D341Med (cell line): ENCODE measurements at regions not wholly inside any gene's neighbourhood (a gene's known extent, or its start where the extent isn't known, plus 50 kb on each side); places are given as distances from the start of the nearest gene placed in this dataset.
A peak's percentile ranks its signal among the peaks of the same experiment; 100 is the strongest.
"Not testable (repeated sequence)": the region's sequence is repeated elsewhere in the genome, so short reads cannot be mapped to it uniquely, and the experiment has no call there.

ENCODE experiments used
- DNase-seq: peaks from one replicate; pipeline ENCODE4 v3.0.0; 2012; ENCODE audit warnings: low spot score

GRCh38 chr12:80045594-80045993 is 53.7 kb upstream of the OTOGL start:
- no peak for DNase-seq

GRCh38 chr12:80044694-80045046 is 54.7 kb upstream of the OTOGL start:
- no peak for DNase-seq

GRCh38 chr12:80041692-80042091 is 57.6 kb upstream of the OTOGL start:
- no peak for DNase-seq

GRCh38 chr12:80041071-80041470 is 58.3 kb upstream of the OTOGL start:
- DNase-seq = peak; percentile 58

GRCh38 chr12:80040075-80040738 is 59.1 kb upstream of the OTOGL start:
- no peak for DNase-seq

GRCh38 chr12:80038062-80038560 is 61.2 kb upstream of the OTOGL start:
- DNase-seq = no peak

- no peak for DNase-seq
These were observed 65.9 kb upstream of the OTOGL start for GRCh38 chr12:80033448-80033847.

GRCh38 chr12:80032946-80033345 is 66.4 kb upstream of the OTOGL start:
- no peak for DNase-seq

GRCh38 chr12:80031229-80031628 is 68.1 kb upstream of the OTOGL start:
- DNase-seq = no peak

- no peak for DNase-seq
These were observed 73.7 kb upstream of the OTOGL start for GRCh38 chr12:80025638-80026037.

- DNase-seq = no peak
These were observed 79.6 kb upstream of the OTOGL start for GRCh38 chr12:80019691-80020090.

- DNase-seq = no peak
These were observed 81.2 kb upstream of the OTOGL start for GRCh38 chr12:80018119-80018518.

- DNase-seq = no peak
These were observed 82.0 kb upstream of the OTOGL start for GRCh38 chr12:80017261-80017870.

- DNase-seq = no peak
These were observed 81.8 kb upstream of the PPP1R12A start for GRCh38 chr12:80016684-80017083.

GRCh38 chr12:80015660-80016059 is 80.8 kb upstream of the PPP1R12A start:
- DNase-seq = no peak

- DNase-seq = not testable (repeated sequence)
These were observed 68.8 kb upstream of the PPP1R12A start for GRCh38 chr12:80003744-80004143.

GRCh38 chr12:80001562-80001961 is 66.7 kb upstream of the PPP1R12A start:
- no peak for DNase-seq

GRCh38 chr12:80000831-80001230 is 65.9 kb upstream of the PPP1R12A start:
- DNase-seq = no peak

- DNase-seq = no peak
These were observed 63.7 kb upstream of the PPP1R12A start for GRCh38 chr12:79998554-79998953.

- no peak for DNase-seq
These were observed 62.3 kb upstream of the PPP1R12A start for GRCh38 chr12:79997096-79997791.

- not testable (repeated sequence) for DNase-seq
These were observed 60.6 kb upstream of the PPP1R12A start for GRCh38 chr12:79995385-79996084.

- no peak for DNase-seq
These were observed 58.4 kb upstream of the PPP1R12A start for GRCh38 chr12:79993106-79993862.
